Activated CD4-positive, alpha-beta T cell treated with anti-CD3 and anti-CD28 coated beads, Interleukin-2, Interleukin-6, amounts not matched to agents 100 ng/mL and 50 ng/mL, durations not matched to agents 16 hours and 8 hours (primary cell): ENCODE measurements at regions not wholly inside any gene's neighbourhood (a gene's known extent, or its start where the extent isn't known, plus 50 kb on each side); places are given as distances from the start of the nearest gene placed in this dataset.

Experiments
- DNase-seq: peaks from one replicate; pipeline ENCODE4 v3.0.0-alpha.2; 2020

GRCh38 chr10:47237316-47238260, 62.4 kb upstream of the GDF10 start:
- no peak for DNase-seq

DNA sequence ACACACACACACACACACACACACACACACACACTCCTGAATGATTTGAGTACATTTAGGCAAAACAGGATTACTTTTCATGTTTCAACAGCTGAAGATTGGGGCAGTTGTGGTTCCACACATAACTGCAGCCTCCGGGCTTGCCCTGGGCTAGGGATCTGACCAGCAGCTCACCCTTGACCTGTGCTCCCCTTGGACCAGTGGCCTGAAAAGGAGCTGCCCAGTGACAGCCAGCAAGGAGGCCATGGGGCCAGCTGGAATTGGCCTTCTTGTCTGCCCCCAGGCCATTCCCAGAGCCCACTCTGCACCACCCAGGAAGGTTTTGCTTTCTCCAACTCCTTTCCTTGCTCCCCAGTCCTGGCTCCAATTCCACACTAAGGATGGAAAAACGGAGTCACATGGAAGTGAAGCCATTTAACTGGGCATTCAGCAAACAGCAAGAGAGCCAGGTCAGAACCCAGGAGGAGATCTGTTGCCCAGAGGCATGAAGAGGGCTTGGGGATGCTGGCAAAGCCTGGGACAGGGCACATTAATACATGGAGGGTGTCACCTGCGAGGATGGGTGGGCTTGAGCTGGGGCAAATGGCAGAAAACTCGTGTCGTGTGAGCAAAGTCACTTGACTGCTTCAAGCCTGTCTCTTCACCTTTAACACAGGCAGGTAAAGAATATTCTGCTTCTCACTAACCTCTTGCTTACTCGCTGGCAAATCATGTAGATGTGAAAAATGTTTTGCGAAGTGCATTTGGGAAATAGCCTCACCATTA, 61.5 kb upstream of the GDF10 start:
- DNase-seq: no peak

DNA sequence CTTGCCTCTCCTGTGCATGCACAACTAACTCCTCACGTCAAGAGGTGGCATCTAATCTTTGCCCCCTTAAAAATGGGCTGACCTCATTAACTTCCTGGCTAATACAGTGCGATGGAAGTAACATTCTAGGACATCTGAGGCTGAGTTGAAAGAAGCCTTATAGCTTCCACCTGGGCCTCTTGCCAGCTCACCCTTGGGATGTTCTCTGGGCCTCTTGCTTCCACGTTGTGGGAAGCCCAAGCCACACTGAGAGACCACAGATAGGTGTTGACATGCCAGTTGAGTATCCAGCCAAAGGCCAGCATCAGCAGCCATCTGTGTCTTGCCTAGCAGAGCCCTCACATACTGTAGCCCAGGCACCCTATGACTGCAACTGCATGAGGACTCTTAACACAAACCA, 60.8 kb upstream of the GDF10 start:
- DNase-seq: no peak

- no peak for DNase-seq
Measured at GRCh38 chr10:47240173-47240572, 59.8 kb upstream of the GDF10 start.

- no peak for DNase-seq
Measured at GRCh38 chr10:47241256-47241655, 58.7 kb upstream of the GDF10 start.

DNA sequence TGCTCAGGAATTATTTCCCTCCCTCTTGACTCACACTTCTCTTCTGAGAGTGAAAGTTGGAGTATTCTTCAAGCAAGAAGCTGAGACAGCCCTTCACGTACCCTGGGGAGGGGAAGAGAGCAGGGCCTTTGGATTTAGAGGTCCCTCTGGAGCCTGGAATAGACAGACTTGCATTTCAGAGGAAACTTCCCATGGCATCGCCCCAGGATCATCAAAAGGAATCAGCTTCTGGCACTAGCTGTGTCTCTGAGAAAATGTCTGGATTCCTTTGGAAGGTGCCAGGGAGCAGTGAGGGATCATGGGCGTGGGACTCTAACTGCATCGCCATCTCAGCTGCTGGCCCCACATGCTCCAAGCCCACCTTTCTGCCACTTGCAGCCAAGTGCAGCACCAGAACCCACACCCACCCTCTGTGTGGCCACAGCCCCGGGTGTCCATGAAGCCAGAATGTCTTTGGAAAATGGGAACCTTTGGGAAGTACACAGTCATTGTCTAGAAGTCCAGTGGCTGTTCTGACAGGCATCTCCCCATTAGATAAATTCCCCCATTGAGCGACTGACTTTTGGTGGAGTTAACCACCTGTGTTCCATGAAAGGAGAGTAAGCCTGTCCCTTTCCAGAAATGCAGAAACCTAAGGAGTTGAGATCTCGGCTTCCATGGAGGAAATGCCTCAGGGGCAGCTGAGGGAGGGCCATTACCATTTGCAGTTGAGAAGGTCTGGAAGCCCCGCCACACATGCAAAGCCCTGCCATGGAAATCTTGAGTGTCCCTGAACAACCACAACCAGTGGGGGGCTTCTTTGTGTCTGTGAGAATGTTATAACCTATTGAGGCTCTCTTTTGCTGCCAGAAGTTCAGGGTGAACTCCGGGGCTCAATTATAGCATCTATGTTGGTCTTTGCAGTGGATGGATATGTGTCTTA, 57.8 kb upstream of the GDF10 start:
- no peak for DNase-seq

DNA sequence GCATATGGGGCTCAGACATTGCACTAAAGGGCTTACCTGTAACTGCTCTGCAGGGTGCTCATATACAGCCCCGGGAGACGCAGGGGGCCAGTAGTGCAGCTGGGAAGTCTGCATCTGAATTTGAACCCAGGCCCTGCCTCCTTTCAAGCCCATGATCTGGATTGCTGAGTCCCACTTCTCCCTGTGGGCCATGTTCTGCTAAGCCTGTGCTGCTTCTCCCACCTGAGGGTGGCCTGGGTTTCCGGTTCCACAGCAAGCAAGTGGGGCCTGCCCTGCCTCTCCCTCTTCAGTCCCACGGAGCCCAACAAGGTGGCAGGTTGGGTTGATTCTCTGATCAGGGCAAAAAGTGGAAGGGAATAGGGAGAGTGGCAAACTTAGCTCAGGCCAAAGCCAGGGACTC, 56.6 kb upstream of the GDF10 start:
- no peak for DNase-seq

DNA sequence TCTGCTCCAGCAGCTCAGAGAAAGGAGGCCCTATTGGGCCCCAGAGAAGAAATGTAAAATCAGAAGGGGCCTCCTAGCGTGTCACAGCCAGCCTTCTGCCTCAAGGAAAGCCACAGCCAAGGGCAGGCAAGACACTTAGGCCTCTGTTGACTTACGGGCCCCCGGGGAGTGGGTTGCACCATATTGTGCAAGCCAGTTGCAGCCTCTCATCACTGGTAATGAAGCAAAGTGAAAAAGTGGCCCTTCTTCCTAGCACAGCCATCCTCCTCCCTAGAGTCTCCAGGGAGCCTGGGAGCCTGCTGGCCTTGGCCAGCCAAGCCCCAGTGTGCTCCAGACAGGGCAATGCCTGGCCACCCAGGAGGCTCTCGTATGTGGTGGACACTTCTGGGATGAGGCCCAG, 56.2 kb upstream of the GDF10 start:
- DNase-seq: no peak

GRCh38 chr10:47244560-47245500, 55.2 kb upstream of the GDF10 start:
- DNase-seq: no peak

DNA sequence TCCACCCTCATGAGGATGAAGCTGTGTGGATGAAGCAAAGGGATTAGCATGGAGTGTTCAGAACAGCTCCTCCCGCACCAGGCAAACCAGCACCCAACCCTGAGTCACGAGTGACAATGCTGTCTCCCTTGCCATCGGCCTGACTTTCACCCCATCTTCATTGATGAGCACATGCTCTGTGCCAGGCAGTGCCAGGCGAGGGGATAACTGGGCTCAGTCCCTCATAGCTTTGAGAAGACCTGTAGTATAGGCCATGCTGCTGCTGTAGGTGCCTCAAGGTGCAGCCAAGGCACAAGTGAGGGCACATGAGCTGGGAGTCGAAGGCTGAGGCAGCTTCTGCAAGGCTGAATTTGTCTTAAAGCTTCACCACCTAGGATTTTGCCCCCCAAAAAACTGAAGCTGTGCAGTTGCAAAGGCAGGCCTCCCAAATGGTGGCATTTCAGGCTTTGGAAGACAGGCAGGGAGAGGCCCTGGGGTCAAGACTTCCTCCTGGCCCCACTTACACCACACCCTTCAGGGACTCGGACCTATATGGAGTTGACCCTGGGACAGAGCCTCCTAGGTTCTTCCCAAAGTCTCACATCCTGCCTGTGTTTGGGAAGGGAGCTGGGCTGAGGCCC, 54.2 kb upstream of the GDF10 start:
- DNase-seq: no peak

GRCh38 chr10:47246406-47247147, 53.4 kb upstream of the GDF10 start:
- DNase-seq: no peak

GRCh38 chr10:47247148-47248059, 52.6 kb upstream of the GDF10 start:
- no peak for DNase-seq

DNA sequence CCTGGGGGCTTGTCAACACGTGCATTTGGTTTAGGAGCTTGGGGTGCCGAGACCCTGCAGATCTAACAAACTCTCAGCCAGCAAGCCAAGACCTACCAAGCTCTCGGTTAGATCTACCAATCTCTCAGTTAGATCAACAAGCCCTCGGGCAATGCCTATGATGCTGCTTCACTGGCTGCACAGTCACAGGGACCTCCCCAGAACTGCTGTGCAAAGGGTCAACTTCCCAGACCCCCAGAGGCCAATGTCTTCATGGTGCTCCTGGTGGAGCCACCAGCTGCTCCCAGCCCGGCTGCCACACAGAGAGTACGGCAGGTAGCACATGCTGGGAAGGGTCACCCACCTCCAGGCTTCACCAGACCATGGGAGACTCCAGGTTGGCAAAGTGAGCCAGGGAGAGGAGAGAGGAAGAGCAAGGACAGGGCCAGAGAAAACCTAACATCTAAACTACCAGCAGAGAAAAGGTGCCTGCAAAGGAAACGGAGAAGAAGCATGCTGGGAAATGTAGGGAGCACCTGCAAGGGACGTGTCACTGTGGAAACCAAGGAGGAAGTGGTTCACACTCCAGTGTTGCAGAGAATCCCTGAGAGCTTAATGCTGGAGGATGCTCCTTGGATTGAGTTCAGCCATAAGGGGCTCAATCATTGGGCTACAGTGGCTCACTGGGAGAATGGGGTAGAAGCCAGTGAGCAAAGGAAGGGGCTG, 51.5 kb upstream of the GDF10 start:
- no peak for DNase-seq

GRCh38 chr10:47249881-47250280, 50.1 kb upstream of the GDF10 start:
- DNase-seq: no peak
